WERI-Rb-1 (cell line): ENCODE measurements at regions not wholly inside any gene's neighbourhood (a gene's known extent, or its start where the extent isn't known, plus 50 kb on each side); places are given as distances from the start of the nearest gene placed in this dataset.

Source experiments
- DNase-seq: peaks from one replicate; pipeline ENCODE4 v3.0.0-alpha.2; 2020
- H3K27ac ChIP-seq: fragments of 250-450 bp; sonication (Bioruptor Pico); 2 replicates; pipeline ENCODE4 v1.5.1; 2020; ENCODE audit warnings: mild to moderate bottlenecking, moderate library complexity
- H3K27me3 ChIP-seq: fragments of 250-450 bp; sonication (Bioruptor Pico); 2 replicates; pipeline ENCODE4 v1.5.1; 2021; ENCODE audit warnings: mild to moderate bottlenecking, low read depth, moderate library complexity; ENCODE audit not compliant: insufficient read depth, severe bottlenecking
- H3K36me3 ChIP-seq: fragments of 250-450 bp; sonication (Bioruptor Pico); 2 replicates; pipeline ENCODE4 v1.5.1; 2020; ENCODE audit warnings: mild to moderate bottlenecking, moderate library complexity
- H3K4me3 ChIP-seq: 2 replicates; pipeline ENCODE4 v1.5.1; 2011; ENCODE audit warnings: low read depth, mild to moderate bottlenecking, control low read depth, low read length
- H3K9me3 ChIP-seq: fragments of 250-450 bp; sonication (Bioruptor Pico); 2 replicates; pipeline ENCODE4 v1.5.1; 2021; ENCODE audit warnings: mild to moderate bottlenecking, moderate library complexity; ENCODE audit not compliant: severe bottlenecking
- CTCF ChIP-seq: IDR thresholded peaks from 2 replicates; pipeline ENCODE4 v1.5.1; 2011; ENCODE audit warnings: low read depth, mild to moderate bottlenecking, control low read depth, inconsistent platforms, low read length

GRCh38 chr2:120456867-120457266 is 110.9 kb downstream of the INHBB start:
- Histone ChIP-seq H3K27ac (no peak overlapping the region), H3K4me3 (no peak overlapping the region), H3K9me3 (peaks cover 4% of the 10 kb centered on the region), H3K27me3 (no peaks in the 10 kb centered on the region), H3K36me3 (no peaks in the 10 kb centered on the region)
- no peak for DNase-seq
- peak; percentile 29; the same call in 1 of the 2 replicates for TF ChIP-seq CTCF

GRCh38 chr2:120460511-120460910 is 114.6 kb downstream of the INHBB start:
- TF ChIP-seq CTCF: no peak
- Histone ChIP-seq H3K27me3 (no peaks in the 10 kb centered on the region), H3K36me3 (no peaks in the 10 kb centered on the region), H3K4me3 (no peak overlapping the region), H3K9me3 (peaks cover 4% of the 10 kb centered on the region), H3K27ac (no peak overlapping the region)
- no peak for DNase-seq

GRCh38 chr2:120461092-120461491 is 115.2 kb downstream of the INHBB start:
- Histone ChIP-seq H3K4me3 (no peak overlapping the region), H3K36me3 (no peaks in the 10 kb centered on the region), H3K9me3 (peaks cover 4% of the 10 kb centered on the region), H3K27ac (no peak overlapping the region), H3K27me3 (no peaks in the 10 kb centered on the region)
- TF ChIP-seq CTCF: no peak
- DNase-seq: no peak

GRCh38 chr2:120461546-120462537 is 115.9 kb downstream of the INHBB start:
- no peak for TF ChIP-seq CTCF
- peaks cover 4% of the 10 kb centered on the region for H3K9me3 ChIP-seq
- H3K27ac ChIP-seq: no peak overlapping the region
- DNase-seq: no peak
- no peaks in the 10 kb centered on the region for H3K36me3 ChIP-seq
- no peaks in the 10 kb centered on the region for H3K27me3 ChIP-seq
- H3K4me3 ChIP-seq: no peak overlapping the region

- DNase-seq: peak; percentile 24
- no peaks in the 10 kb centered on the region for H3K27me3 ChIP-seq
Observed at GRCh38 chr2:120463527-120463926, 117.6 kb downstream of the INHBB start.

More at GRCh38 chr2:120463527-120463926, 117.6 kb downstream of the INHBB start:
- Histone ChIP-seq H3K27ac (no peak overlapping the region), H3K9me3 (no peaks in the 10 kb centered on the region), H3K4me3 (no peak overlapping the region), H3K36me3 (no peaks in the 10 kb centered on the region)
- no peak for TF ChIP-seq CTCF
